ENCODE measurements at regions not wholly inside any gene's neighbourhood (a gene's known extent, or its start where the extent isn't known, plus 50 kb on each side); places are given as distances from the start of the nearest gene placed in this dataset.

DNA sequence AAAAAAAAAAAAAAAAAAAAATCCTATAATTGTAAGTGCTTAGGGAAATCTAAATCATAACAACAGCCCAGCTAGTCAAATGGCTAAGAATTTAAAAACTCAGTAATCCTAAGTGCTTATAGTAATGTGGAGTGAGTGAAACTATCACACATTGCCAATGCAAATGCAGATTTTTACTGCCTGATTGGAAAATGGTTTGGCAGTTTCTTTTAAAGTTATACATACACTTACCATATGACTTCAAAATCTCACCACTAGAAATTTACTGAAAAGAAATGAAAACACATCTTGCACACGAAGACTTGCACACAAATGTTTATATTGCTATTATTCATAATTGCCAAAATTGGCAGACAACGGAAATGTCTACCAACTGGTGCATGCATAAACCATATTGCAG lies 51.3 kb upstream of the STXBP6 start:
- no peak for TF ChIP-seq GATA3 (IDR thresholded peaks at IDR 0.05; ENCODE audit: low read depth, low read length)
- no peak for TF ChIP-seq GATA2 (IDR thresholded peaks at IDR 0.05; ENCODE audit: low read depth, low read length)
